K562 (cell line): ENCODE measurements at regions not wholly inside any gene's neighbourhood (a gene's known extent, or its start where the extent isn't known, plus 50 kb on each side); places are given as distances from the start of the nearest gene placed in this dataset.

ENCODE experiments used
- CEBPB ChIP-seq: fragments of 450-650 bp; IDR thresholded peaks from 2 replicates; pipeline ENCODE4 v1.6.1; 2016; ENCODE audit warnings: missing genetic modification characterization, missing compliant biosample characterization
- CHD7 ChIP-seq: fragments of 200-600 bp; sonication (generic); IDR thresholded peaks from one replicate; pipeline ENCODE4 v1.6.1; 2012; ENCODE audit warnings: mild to moderate bottlenecking, low read depth, low read length, inconsistent platforms
- ZFPM2 ChIP-seq: fragments of 250-450 bp; sonication (Bioruptor Pico); IDR thresholded peaks from 2 replicates; pipeline ENCODE4 v1.5.1; 2022; ENCODE audit warnings: mild to moderate bottlenecking
- ZNF324 ChIP-seq: fragments of 250-450 bp; sonication (Bioruptor Pico); IDR thresholded peaks from 2 replicates; pipeline ENCODE4 v1.4.0; 2020; ENCODE audit warnings: mild to moderate bottlenecking

- no peak for TF ChIP-seq CHD7
- TF ChIP-seq ZNF324 (CRISPR knock-in tag): no peak
- no peak for TF ChIP-seq CEBPB (tag)
- TF ChIP-seq ZFPM2 (CRISPR knock-in tag): no peak
Observed at GRCh38 chr2:57207191-57207590, 839.4 kb upstream of the VRK2 start (continued).
